B cell (primary cell): ENCODE measurements at regions not wholly inside any gene's neighbourhood (a gene's known extent, or its start where the extent isn't known, plus 50 kb on each side); places are given as distances from the start of the nearest gene placed in this dataset.

Experiments used
- ATAC-seq: fragments of 200-7000 bp; cut with Tn5 transposase; one replicate; pipeline ENCODE4 v1.10.0; 2021; ENCODE audit warnings: low read depth, mild to moderate bottlenecking, moderate number of reproducible peaks, moderate library complexity
- CTCF ChIA-PET: fragments of 350-600 bp; sonication (Branson Sonifier 250); formaldehyde crosslinking; loops from one replicate; lab custom pipeline; 2021; ENCODE audit warnings: antibody characterized with exemption, inconsistent platforms; lab: Charles Lee
- POLR2A ChIA-PET: fragments of 350-600 bp; sonication (Branson Sonifier 250); formaldehyde crosslinking; loops from one replicate; lab custom pipeline; 2021; ENCODE audit warnings: antibody characterized with exemption; lab: Charles Lee
- DNase-seq: peaks from one replicate; pipeline ENCODE4 v3.0.0; 2013
- H2AFZ ChIP-seq: 2 replicates; pipeline ENCODE4 v1.6.1; 2012; ENCODE audit warnings: mild to moderate bottlenecking, low read depth, low read length; ENCODE audit not compliant: insufficient read depth, poor library complexity, severe bottlenecking
- H3K27ac ChIP-seq, 2 donors: 1 replicate in 1 of 2; 2 replicates in 1 of 2; pipeline ENCODE4 v1.5.1; 2012 to 2013; ENCODE audit warnings: low read length in 2 of 2, mild to moderate bottlenecking in 2 of 2, moderate library complexity in 1 of 2
- H3K27me3 ChIP-seq, 4 experiments: fragments of 200-600 bp in 1 of 4; sonication (generic) in 1 of 4; replicated peaks in 1 of 4; 1 replicate in 2 of 4; 2 replicates in 2 of 4; pipeline versions ENCODE4 v1.6.1 to v1.7.0; 2013 to 2016; ENCODE audit warnings: low read length in 3 of 4, mild to moderate bottlenecking in 2 of 4, mixed read lengths in 1 of 4, moderate library complexity in 1 of 4; ENCODE audit not compliant: insufficient read depth in 4 of 4, control insufficient read depth in 3 of 4; ENCODE audit errors: control extremely low read depth in 1 of 4
- H3K36me3 ChIP-seq, 2 experiments: replicated peaks in 1 of 2; 1 replicate in 1 of 2; 2 replicates in 1 of 2; pipeline versions ENCODE4 v1.6.1 to v1.7.1; 2013; ENCODE audit warnings: low read length in 1 of 2; ENCODE audit not compliant: insufficient read depth in 2 of 2, control insufficient read depth in 1 of 2; ENCODE audit errors: control extremely low read depth in 1 of 2, extremely low read depth in 1 of 2
- H3K4me1 ChIP-seq, 2 donors: fragments of 200-600 bp in 1 of 2; sonication (generic) in 1 of 2; 1 replicate in 1 of 2; 2 replicates in 1 of 2; pipeline versions ENCODE4 v1.5.1 to v1.6.1; 2013 to 2017; ENCODE audit warnings: low read length in 2 of 2; ENCODE audit not compliant: control insufficient read depth in 2 of 2, insufficient read depth in 2 of 2
- H3K4me2 ChIP-seq: replicated peaks from 2 replicates; pipeline ENCODE3; 2012; ENCODE audit warnings: mild to moderate bottlenecking, low read depth, low read length; ENCODE audit not compliant: poor library complexity, severe bottlenecking
- H3K4me3 ChIP-seq, 5 experiments: fragments of 200-600 bp in 1 of 5; sonication (generic) in 1 of 5; 1 replicate in 3 of 5; 2 replicates in 2 of 5; pipeline versions ENCODE4 v1.5.1 to v1.7.0; 2011 to 2016; ENCODE audit warnings: low read length in 4 of 5, mild to moderate bottlenecking in 4 of 5, low read depth in 2 of 5, control low read depth in 1 of 5, moderate library complexity in 1 of 5; ENCODE audit not compliant: insufficient read depth in 1 of 5; ENCODE audit errors: control extremely low read depth in 1 of 5, extremely low read depth in 1 of 5
- H3K79me2 ChIP-seq: fragments of 200-600 bp; sonication (generic); one replicate; pipeline ENCODE4 v1.6.0; 2016; ENCODE audit warnings: low read length; ENCODE audit not compliant: control insufficient read depth, insufficient read depth
- H3K9ac ChIP-seq: fragments of 200-600 bp; sonication (generic); 2 replicates; pipeline ENCODE4 v1.6.1; 2017; ENCODE audit warnings: mild to moderate bottlenecking, low read length, moderate library complexity
- H3K9me3 ChIP-seq, 3 donors: one replicate each; pipeline versions ENCODE4 v1.6.1 to v1.7.1; 2013; ENCODE audit warnings: low read length in 2 of 3; ENCODE audit not compliant: control insufficient read depth in 2 of 3, insufficient read depth in 1 of 3; ENCODE audit errors: control extremely low read depth in 1 of 3
- H4K20me1 ChIP-seq: 2 replicates; pipeline ENCODE4 v1.6.0; 2012; ENCODE audit warnings: mild to moderate bottlenecking, low read length; ENCODE audit not compliant: insufficient read depth, control insufficient read depth, poor library complexity, severe bottlenecking
- H3K27ac Mint-ChIP-seq: one replicate; pipeline ENCODE4 v1.8.0; 2021; ENCODE audit warnings: mixed read lengths
- H3K27me3 Mint-ChIP-seq: one replicate; pipeline ENCODE4 v1.8.0; 2021; ENCODE audit warnings: mixed read lengths
- H3K4me1 Mint-ChIP-seq: one replicate; pipeline ENCODE4 v1.8.0; 2021; ENCODE audit warnings: mixed read lengths
- H3K4me3 Mint-ChIP-seq: one replicate; pipeline ENCODE4 v1.8.0; 2021; ENCODE audit warnings: mixed read lengths
- H3K9me3 Mint-ChIP-seq: one replicate; pipeline ENCODE4 v1.8.0; 2022; ENCODE audit warnings: mixed read lengths; ENCODE audit not compliant: insufficient read depth
- EZH2 ChIP-seq: IDR thresholded peaks from 2 replicates; pipeline ENCODE4 v1.6.1; 2012; ENCODE audit warnings: borderline replicate concordance, low read depth, mild to moderate bottlenecking, moderate library complexity, low read length; ENCODE audit not compliant: insufficient read depth, poor library complexity, severe bottlenecking
- WGBS: methylation state at CpG from one replicate; pipeline ENCODE4 v1.1.5; 2013; ENCODE audit warnings: missing lambda C conversion rate; ENCODE audit not compliant: insufficient coverage; 5-methylcytosine and 5-hydroxymethylcytosine counted together
- intact Hi-C: fragments of 100-400 bp; cut with micrococcal nuclease; formaldehyde crosslinking; loops from one replicate; pipeline ENCODE4 v1.10.0; 2022
- TF ChIP-seq, protein P1 (sequence below): fragments of 200-600 bp; IDR thresholded peaks from one replicate; pipeline ENCODE4 v1.8.0; 2022; ENCODE audit warnings: antibody characterized with exemption, mild to moderate bottlenecking

DNA sequence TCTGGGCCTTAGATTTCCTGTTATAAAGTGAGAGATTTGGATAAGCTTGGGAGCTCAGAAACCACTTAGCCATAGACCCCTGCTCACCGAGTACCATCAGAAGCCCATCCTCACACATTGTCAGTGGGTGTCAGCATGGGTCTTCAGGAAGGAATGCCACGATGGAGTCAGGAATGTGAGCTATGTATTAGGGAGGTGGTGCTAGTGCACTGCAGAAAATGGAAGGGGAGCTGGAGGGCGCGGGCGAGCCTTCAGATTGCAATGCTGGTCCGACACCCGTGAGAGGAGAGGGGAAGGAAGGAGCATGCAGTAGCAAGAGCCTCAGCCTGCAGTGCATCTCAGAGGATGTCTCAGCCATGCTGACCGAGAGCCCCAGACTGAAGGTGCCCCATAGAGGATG lies 294.5 kb downstream of the FOXL1 start:
- Histone ChIP-seq H3K27me3 (peaks cover 0 to 3% (median 0%) of the 10 kb centered on the region in 4 experiments), H3K4me1 (no peaks in the 10 kb centered on the region), H3K9ac (no peak overlapping the region), H3K4me2 (no peak overlapping the region), H3K4me3 (no peak overlapping the region), H3K27ac (no peak overlapping the region), H4K20me1 (no peaks in the 10 kb centered on the region), H3K79me2 (no peaks in the 10 kb centered on the region), H2AFZ (no peak overlapping the region), H3K9me3 (peaks cover 0 to 26% (median 0%) of the 10 kb centered on the region in 3 donors), H3K36me3 (no peaks in the 10 kb centered on the region)
- ChIA-PET POLR2A (no interaction called here), CTCF (no interaction called here)
- ATAC-seq (no peak), DNase-seq (no peak)
- no peak overlapping the region for H3K4me3 Mint-ChIP-seq
- intact Hi-C loops: no loop called here
- WGBS: 94% methylated on average over 7 of the region's 8 CpGs
- H3K27ac Mint-ChIP-seq: no peak overlapping the region
- no peaks in the 10 kb centered on the region for H3K4me1 Mint-ChIP-seq
- no peaks in the 10 kb centered on the region for H3K9me3 Mint-ChIP-seq
- H3K27me3 Mint-ChIP-seq: peaks cover 18% of the 10 kb centered on the region
- no peak for TF ChIP-seq EZH2
- TF ChIP-seq, protein P1, sequence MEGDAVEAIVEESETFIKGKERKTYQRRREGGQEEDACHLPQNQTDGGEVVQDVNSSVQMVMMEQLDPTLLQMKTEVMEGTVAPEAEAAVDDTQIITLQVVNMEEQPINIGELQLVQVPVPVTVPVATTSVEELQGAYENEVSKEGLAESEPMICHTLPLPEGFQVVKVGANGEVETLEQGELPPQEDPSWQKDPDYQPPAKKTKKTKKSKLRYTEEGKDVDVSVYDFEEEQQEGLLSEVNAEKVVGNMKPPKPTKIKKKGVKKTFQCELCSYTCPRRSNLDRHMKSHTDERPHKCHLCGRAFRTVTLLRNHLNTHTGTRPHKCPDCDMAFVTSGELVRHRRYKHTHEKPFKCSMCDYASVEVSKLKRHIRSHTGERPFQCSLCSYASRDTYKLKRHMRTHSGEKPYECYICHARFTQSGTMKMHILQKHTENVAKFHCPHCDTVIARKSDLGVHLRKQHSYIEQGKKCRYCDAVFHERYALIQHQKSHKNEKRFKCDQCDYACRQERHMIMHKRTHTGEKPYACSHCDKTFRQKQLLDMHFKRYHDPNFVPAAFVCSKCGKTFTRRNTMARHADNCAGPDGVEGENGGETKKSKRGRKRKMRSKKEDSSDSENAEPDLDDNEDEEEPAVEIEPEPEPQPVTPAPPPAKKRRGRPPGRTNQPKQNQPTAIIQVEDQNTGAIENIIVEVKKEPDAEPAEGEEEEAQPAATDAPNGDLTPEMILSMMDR: no peak

DNA sequence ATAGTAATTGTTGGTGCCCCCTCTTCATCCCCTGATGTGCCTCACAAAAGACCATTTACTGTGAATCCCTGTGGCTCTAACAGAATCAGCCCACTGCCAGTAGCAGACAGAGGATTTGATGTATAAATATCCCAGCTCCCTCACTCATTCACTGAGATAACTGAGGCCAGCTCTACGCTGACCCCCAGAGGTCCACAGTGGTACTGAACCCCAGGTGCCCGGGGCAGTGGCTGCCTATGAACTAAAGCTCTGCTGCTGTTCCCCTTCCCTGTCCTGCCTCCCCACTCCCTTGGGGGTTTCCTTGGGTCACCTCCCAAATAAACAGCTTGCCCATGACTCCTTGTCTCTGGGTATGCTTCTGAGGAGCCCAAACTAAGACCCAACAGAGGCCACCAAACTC lies 295.8 kb downstream of the FOXL1 start:
- H2AFZ ChIP-seq: no peak overlapping the region
- no peak overlapping the region for H3K4me2 ChIP-seq
- Mint-ChIP-seq H3K27ac (no peak overlapping the region), H3K4me3 (no peak overlapping the region), H3K9me3 (no peaks in the 10 kb centered on the region), H3K4me1 (no peaks in the 10 kb centered on the region), H3K27me3 (peaks cover 29% of the 10 kb centered on the region)
- ChIA-PET CTCF (interaction anchor here (1.3 kb wide), 1 partner anchor 310 kb away, joined by 8 read pairs; no protein-coding TSS in a partner anchor), POLR2A (no interaction called here)
- no peak overlapping the region for H3K9ac ChIP-seq
- H3K27ac ChIP-seq: no peak overlapping the region
- DNase-seq (no peak), ATAC-seq (no peak)
- no peak overlapping the region for H3K4me3 ChIP-seq
- no peaks in the 10 kb centered on the region for H3K36me3 ChIP-seq
- H4K20me1 ChIP-seq: no peaks in the 10 kb centered on the region
- TF ChIP-seq, protein P1: peak; percentile 38
- no peak for TF ChIP-seq EZH2
- no peaks in the 10 kb centered on the region for H3K4me1 ChIP-seq
- 67% methylated on average over 1 of the region's 2 CpGs for WGBS
- peaks cover 0 to 35% (median 0%) of the 10 kb centered on the region in 3 donors for H3K9me3 ChIP-seq
- intact Hi-C loops: no loop called here
- H3K79me2 ChIP-seq: no peaks in the 10 kb centered on the region
- H3K27me3 ChIP-seq: peaks cover 0 to 10% (median 1%) of the 10 kb centered on the region in 4 experiments
